OCI-LY1 (cell line): ENCODE measurements at regions not wholly inside any gene's neighbourhood (a gene's known extent, or its start where the extent isn't known, plus 50 kb on each side); places are given as distances from the start of the nearest gene placed in this dataset.

ENCODE experiments used
- H2AFZ ChIP-seq: fragments of 200-600 bp; sonication (generic), shearing (Covaris generic); 2 replicates; pipeline ENCODE4 v1.6.0; 2014; ENCODE audit warnings: antibody characterized with exemption, mild to moderate bottlenecking, low read length
- H3F3A ChIP-seq: fragments of 200-600 bp; sonication (generic), shearing (Covaris generic); 2 replicates; pipeline ENCODE4 v1.6.0; 2014; ENCODE audit warnings: mild to moderate bottlenecking, antibody characterized with exemption, low read length, moderate library complexity; ENCODE audit not compliant: insufficient read depth
- H3K27ac ChIP-seq: fragments of 200-600 bp; sonication (generic); 2 replicates; pipeline ENCODE4 v1.5.1; 2014; ENCODE audit warnings: low read length, mixed run types, mild to moderate bottlenecking, low read depth; ENCODE audit not compliant: poor library complexity, severe bottlenecking
- H3K27me3 ChIP-seq: fragments of 200-600 bp; sonication (generic); 2 replicates; pipeline ENCODE4 v1.6.0; 2014; ENCODE audit warnings: antibody characterized with exemption, mild to moderate bottlenecking, low read length, moderate library complexity; ENCODE audit not compliant: insufficient read depth
- H3K36me3 ChIP-seq: fragments of 200-600 bp; sonication (generic); 2 replicates; pipeline ENCODE4 v1.6.1; 2014; ENCODE audit warnings: mild to moderate bottlenecking, antibody characterized with exemption, low read length, moderate library complexity, mixed read lengths; ENCODE audit not compliant: insufficient read depth
- H3K4me1 ChIP-seq: fragments of 200-600 bp; sonication (generic); 2 replicates; pipeline ENCODE4 v1.5.1; 2014; ENCODE audit warnings: mild to moderate bottlenecking, low read length, moderate library complexity; ENCODE audit not compliant: insufficient read depth, severe bottlenecking
- H3K4me2 ChIP-seq: fragments of 200-600 bp; sonication (generic), shearing (Covaris generic); 2 replicates; pipeline ENCODE4 v1.6.1; 2014; ENCODE audit warnings: low read length
- H3K4me3 ChIP-seq: fragments of 200-600 bp; sonication (generic); 2 replicates; pipeline ENCODE4 v1.5.1; 2014; ENCODE audit warnings: low read length, low read depth, mild to moderate bottlenecking, mixed read lengths; ENCODE audit not compliant: poor library complexity, severe bottlenecking
- H3K79me2 ChIP-seq: fragments of 200-600 bp; shearing (Covaris generic); 2 replicates; pipeline ENCODE4 v1.6.1; 2016; ENCODE audit warnings: mixed run types, low read length, mixed read lengths; ENCODE audit not compliant: insufficient read depth
- H3K9ac ChIP-seq: fragments of 200-600 bp; sonication (generic), shearing (Covaris generic); 2 replicates; pipeline ENCODE4 v1.6.1; 2014; ENCODE audit warnings: mild to moderate bottlenecking, low read length, mixed read lengths
- H3K9me2 ChIP-seq: fragments of 200-600 bp; sonication (generic), shearing (Covaris generic); 2 replicates; pipeline ENCODE4 v1.6.1; 2014; ENCODE audit warnings: low read depth, mild to moderate bottlenecking, low read length, mixed read lengths
- H3K9me3 ChIP-seq: fragments of 200-600 bp; shearing (Covaris generic); 2 replicates; pipeline ENCODE4 v1.6.1; 2014; ENCODE audit warnings: low read length, mixed read lengths
- H4K20me1 ChIP-seq: fragments of 200-600 bp; sonication (generic), shearing (Covaris generic); 2 replicates; pipeline ENCODE4 v1.6.0; 2016; ENCODE audit warnings: mild to moderate bottlenecking, low read length; ENCODE audit not compliant: insufficient read depth
- EZH2 ChIP-seq: fragments of 200-600 bp; sonication (generic), shearing (Covaris generic); IDR thresholded peaks from 2 replicates; pipeline ENCODE4 v1.8.0; 2017; ENCODE audit warnings: borderline replicate concordance, mixed run types, mild to moderate bottlenecking, antibody characterized with exemption, low read length, moderate library complexity, mixed read lengths
- TF ChIP-seq, protein P1 (sequence below): fragments of 200-600 bp; sonication (generic), shearing (Covaris generic); IDR thresholded peaks from 2 replicates; pipeline ENCODE4 v1.5.1; 2017; ENCODE audit warnings: mild to moderate bottlenecking, antibody characterized with exemption, low read length, moderate library complexity, mixed read lengths

DNA sequence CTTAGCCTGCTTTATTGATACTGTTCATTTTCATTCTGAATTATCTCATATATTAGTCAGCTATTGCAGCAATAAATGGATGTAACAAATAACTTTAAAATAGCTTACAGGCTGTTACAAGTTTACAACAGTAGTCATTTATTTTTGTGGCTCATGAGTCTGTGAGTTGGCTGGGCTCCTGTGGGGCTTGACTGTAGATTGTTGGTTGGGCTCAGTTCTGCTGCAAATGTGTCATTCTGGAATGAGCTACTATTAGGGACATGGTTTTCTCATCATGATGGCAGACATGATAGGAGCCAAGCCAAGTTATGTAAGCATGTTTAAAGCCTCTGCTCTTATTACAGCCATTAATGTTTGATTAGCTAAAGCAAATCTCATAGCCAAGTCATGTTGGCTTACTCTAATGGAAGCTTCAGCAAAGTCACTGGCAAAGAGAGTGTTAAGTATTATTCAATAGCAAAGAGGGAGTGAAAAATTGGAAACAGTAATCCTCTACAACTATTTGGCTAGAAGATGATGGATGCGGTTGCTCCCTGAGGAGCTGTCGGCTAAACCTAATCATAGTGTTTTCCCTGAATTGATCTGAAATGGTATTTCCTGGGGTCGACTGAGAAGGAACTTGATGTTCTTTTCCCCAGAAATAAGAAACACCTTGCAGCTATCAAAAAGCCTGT, 391.3 kb downstream of the TDRD3 start:
- Histone ChIP-seq H3K79me2 (no peaks in the 10 kb centered on the region), H3K4me3 (no peak overlapping the region), H2AFZ (no peak overlapping the region), H3K27ac (no peak overlapping the region), H3K9me2 (no peaks in the 10 kb centered on the region), H3K27me3 (no peaks in the 10 kb centered on the region), H3K4me2 (no peak overlapping the region), H3K9ac (no peak overlapping the region), H4K20me1 (no peaks in the 10 kb centered on the region), H3F3A (no peaks in the 10 kb centered on the region), H3K36me3 (no peaks in the 10 kb centered on the region), H3K9me3 (no peaks in the 10 kb centered on the region), H3K4me1 (no peaks in the 10 kb centered on the region)
- TF ChIP-seq EZH2: no peak
- TF ChIP-seq, protein P1, sequence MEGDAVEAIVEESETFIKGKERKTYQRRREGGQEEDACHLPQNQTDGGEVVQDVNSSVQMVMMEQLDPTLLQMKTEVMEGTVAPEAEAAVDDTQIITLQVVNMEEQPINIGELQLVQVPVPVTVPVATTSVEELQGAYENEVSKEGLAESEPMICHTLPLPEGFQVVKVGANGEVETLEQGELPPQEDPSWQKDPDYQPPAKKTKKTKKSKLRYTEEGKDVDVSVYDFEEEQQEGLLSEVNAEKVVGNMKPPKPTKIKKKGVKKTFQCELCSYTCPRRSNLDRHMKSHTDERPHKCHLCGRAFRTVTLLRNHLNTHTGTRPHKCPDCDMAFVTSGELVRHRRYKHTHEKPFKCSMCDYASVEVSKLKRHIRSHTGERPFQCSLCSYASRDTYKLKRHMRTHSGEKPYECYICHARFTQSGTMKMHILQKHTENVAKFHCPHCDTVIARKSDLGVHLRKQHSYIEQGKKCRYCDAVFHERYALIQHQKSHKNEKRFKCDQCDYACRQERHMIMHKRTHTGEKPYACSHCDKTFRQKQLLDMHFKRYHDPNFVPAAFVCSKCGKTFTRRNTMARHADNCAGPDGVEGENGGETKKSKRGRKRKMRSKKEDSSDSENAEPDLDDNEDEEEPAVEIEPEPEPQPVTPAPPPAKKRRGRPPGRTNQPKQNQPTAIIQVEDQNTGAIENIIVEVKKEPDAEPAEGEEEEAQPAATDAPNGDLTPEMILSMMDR: no peak

DNA sequence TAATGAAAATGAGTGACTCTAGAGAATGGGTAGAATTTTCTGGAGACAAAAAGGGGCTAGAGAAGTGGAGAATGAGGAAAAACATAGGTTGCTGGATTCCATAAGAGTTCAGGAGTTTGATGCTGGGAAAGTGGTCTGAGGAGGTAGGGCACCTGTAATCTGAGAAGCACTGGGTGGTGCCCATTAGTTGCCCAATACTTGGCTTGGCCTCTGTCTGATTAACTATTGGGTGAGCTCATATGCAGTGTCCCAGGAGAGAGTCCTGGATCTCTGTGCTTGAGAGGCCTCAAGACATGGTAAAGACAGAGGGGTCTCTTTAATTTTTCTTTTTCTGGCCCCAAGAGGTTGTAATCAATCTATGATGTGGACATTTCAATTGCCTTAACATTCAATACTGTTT, 390.1 kb downstream of the TDRD3 start:
- TF ChIP-seq, protein P1: no peak
- TF ChIP-seq EZH2: no peak
- H3K27ac ChIP-seq: no peak overlapping the region
- no peaks in the 10 kb centered on the region for H3K9me3 ChIP-seq

DNA sequence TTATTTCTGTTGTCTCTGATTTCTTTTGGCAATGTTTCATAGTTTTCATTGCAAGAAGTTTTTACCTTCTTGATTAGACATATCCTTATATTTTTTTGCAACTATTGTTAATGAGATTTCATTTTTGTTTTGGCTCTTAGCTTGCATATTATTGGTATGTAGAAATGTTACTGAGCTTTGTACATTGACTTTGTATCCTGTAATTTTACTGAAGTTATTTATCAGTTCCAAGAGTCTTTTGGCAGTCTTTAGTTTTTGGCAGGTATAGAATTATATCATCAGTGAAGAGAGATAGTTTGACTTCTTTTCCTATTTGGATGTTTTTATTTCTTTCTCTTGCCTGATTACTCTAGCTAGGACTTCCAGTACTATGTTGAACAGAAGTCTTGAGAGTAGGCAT, 375.7 kb downstream of the TDRD3 start:
- no peaks in the 10 kb centered on the region for H4K20me1 ChIP-seq
- no peak for TF ChIP-seq EZH2
- TF ChIP-seq, protein P1: no peak
- H3F3A ChIP-seq: no peaks in the 10 kb centered on the region
- no peaks in the 10 kb centered on the region for H3K4me1 ChIP-seq
- no peak overlapping the region for H3K27ac ChIP-seq
- no peak overlapping the region for H2AFZ ChIP-seq
- no peaks in the 10 kb centered on the region; the same call in 1 of the 2 replicates for H3K9me2 ChIP-seq
- no peaks in the 10 kb centered on the region for H3K27me3 ChIP-seq
- no peaks in the 10 kb centered on the region for H3K36me3 ChIP-seq
- no peaks in the 10 kb centered on the region for H3K9me3 ChIP-seq
- no peak overlapping the region for H3K9ac ChIP-seq
- H3K4me2 ChIP-seq: no peak overlapping the region
- no peak overlapping the region for H3K4me3 ChIP-seq
- H3K79me2 ChIP-seq: no peaks in the 10 kb centered on the region

More for the DNA sequence above, 390.1 kb downstream of the TDRD3 start:
- H3F3A ChIP-seq: no peaks in the 10 kb centered on the region
- H3K9me2 ChIP-seq: no peaks in the 10 kb centered on the region
- H4K20me1 ChIP-seq: no peaks in the 10 kb centered on the region
- no peaks in the 10 kb centered on the region for H3K36me3 ChIP-seq
- H3K4me3 ChIP-seq: no peak overlapping the region
- no peak overlapping the region for H3K4me2 ChIP-seq
- H3K4me1 ChIP-seq: no peaks in the 10 kb centered on the region
- no peaks in the 10 kb centered on the region for H3K27me3 ChIP-seq
- H3K79me2 ChIP-seq: no peaks in the 10 kb centered on the region
- no peak overlapping the region for H3K9ac ChIP-seq
- no peak overlapping the region for H2AFZ ChIP-seq
